ENCODE measurements at regions not wholly inside any gene's neighbourhood (a gene's known extent, or its start where the extent isn't known, plus 50 kb on each side); places are given as distances from the start of the nearest gene placed in this dataset.

DNA sequence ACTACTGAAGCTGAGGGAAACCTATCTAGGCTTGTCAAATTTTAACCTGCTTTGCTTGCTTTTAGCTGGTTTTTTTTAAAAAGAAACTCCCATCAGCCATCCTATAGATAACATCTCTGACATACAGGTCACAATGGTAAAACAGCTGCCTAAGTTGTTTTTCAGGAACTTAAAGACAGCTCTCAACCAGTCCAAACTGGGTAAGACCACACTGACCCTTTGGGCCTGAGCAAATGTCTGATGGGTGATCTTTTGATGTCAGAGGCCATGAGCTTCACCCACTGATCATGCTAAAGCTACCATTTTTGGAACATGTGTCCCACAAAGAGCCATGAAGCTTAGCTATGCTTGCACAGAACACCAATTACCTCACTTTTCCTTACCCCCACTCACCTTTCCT lies 50.0 kb upstream of the TANC1 start:
- TF ChIP-seq CTCF (IDR thresholded peaks at IDR 0.05; ENCODE audit: extremely low read depth in 1 of 2, insufficient read depth in 1 of 2, low read depth in 1 of 2, low read length in 2 of 2) (no peak), MYC (IDR thresholded peaks at IDR 0.05; ENCODE audit: low read depth, low read length) (no peak), POLR2AphosphoS5 (IDR thresholded peaks at IDR 0.05; ENCODE audit: insufficient read depth, low read depth, low read length) (no peak), POLR2A (IDR thresholded peaks at IDR 0.05; ENCODE audit: low read depth, low read length) (no peak), GATA2 (IDR thresholded peaks at IDR 0.05; ENCODE audit: insufficient read depth, insufficient read length, low read depth, low read length) (no peak)

All from endothelial cell of umbilical vein (primary cell).